AG09319 (cell line): ENCODE measurements at regions not wholly inside any gene's neighbourhood (a gene's known extent, or its start where the extent isn't known, plus 50 kb on each side); places are given as distances from the start of the nearest gene placed in this dataset.

ENCODE experiments used
- DNase-seq: peaks from one replicate; pipeline ENCODE4 v3.0.0-alpha.2; 2010; ENCODE audit warnings: low read depth; ENCODE audit errors: extremely low read depth
- TF ChIP-seq, protein P1 (sequence below): IDR thresholded peaks from 2 replicates; pipeline ENCODE4 v1.5.1; 2011; ENCODE audit warnings: low read depth, mild to moderate bottlenecking, inconsistent platforms, low read length, moderate library complexity

DNA sequence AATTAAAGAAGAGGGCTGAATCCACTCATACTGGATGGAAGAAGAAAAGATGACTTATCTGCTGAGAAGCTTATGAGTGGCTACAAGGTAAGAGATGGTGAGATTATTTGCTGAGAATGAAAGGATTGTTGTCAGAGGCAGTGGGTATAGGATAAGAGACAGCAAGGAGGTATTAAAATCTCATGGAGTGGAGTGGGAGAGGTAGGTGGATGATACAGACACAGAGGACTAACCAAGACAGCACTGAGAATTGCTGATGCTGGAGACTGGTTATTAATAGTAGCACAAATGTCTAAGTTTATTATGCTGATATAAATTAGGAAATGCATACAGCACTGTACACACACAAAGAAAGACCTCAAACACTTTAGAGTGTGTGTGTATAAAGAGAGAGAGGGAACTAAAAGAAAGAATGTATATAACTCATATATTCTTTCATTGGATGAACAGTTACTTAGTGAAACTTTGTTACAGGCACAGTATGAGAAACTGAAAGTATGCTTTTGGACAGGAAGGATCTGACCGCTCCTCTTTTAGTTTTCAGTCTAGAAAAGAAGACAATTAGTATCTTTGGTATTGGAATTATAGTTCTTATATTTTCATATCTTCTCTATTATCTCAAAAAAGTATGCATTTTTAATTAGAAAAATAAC lies 543.1 kb downstream of the LRFN5 start:
- TF ChIP-seq, protein P1, sequence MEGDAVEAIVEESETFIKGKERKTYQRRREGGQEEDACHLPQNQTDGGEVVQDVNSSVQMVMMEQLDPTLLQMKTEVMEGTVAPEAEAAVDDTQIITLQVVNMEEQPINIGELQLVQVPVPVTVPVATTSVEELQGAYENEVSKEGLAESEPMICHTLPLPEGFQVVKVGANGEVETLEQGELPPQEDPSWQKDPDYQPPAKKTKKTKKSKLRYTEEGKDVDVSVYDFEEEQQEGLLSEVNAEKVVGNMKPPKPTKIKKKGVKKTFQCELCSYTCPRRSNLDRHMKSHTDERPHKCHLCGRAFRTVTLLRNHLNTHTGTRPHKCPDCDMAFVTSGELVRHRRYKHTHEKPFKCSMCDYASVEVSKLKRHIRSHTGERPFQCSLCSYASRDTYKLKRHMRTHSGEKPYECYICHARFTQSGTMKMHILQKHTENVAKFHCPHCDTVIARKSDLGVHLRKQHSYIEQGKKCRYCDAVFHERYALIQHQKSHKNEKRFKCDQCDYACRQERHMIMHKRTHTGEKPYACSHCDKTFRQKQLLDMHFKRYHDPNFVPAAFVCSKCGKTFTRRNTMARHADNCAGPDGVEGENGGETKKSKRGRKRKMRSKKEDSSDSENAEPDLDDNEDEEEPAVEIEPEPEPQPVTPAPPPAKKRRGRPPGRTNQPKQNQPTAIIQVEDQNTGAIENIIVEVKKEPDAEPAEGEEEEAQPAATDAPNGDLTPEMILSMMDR = no peak
- no peak for DNase-seq

- TF ChIP-seq, protein P1 = no peak
- no peak for DNase-seq
Measured at GRCh38 chr14:42145766-42146165, 539.1 kb downstream of the LRFN5 start.

DNA sequence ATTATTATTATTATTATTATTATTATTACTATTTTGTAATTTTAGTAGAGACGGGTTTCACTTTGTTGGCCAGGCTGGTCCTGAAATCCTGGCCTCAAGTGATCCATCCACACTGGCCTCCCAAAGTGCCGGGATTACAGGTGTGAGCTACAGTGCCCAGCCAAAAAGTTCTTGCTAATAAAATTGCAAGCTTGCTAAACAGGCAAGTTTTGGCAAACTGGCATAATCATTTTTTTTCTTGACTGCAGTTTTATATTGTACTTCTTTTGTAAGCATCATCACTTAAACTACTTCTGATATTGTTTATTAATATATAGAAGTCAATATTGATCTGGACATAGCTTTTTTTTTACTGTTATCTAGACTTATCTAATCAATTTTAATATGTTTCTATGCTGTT lies 536.4 kb downstream of the LRFN5 start:
- TF ChIP-seq, protein P1 = no peak

GRCh38 chr14:42141328-42141727 lies 534.7 kb downstream of the LRFN5 start:
- TF ChIP-seq, protein P1 = no peak
- no peak for DNase-seq

More for the DNA sequence above, 536.4 kb downstream of the LRFN5 start:
- DNase-seq = no peak

- TF ChIP-seq, protein P1 = no peak
- DNase-seq = peak; percentile 5
Measured at GRCh38 chr14:42140831-42141279, 534.2 kb downstream of the LRFN5 start.

DNA sequence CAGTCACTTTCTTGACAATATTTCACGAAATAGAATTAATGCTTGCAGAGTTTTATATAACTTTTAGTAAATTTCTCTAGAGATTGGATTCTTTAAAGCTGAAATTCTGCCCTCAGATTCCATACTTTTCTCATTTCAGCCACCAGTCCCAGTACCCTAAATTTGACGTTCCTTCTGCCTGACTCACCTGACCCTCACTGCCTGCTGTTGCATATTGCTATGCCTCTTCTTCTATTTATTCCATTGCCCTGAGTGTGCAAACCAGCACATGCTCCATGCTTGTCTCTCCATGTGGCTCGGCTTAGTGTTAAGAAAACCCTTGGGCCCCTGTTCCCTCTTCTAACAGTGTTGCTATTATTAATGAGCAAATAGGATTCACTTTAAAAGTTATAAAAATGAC lies 533.3 kb downstream of the LRFN5 start:
- DNase-seq = no peak
- TF ChIP-seq, protein P1 = no peak

GRCh38 chr14:42138406-42138805 lies 531.7 kb downstream of the LRFN5 start:
- DNase-seq = no peak
- TF ChIP-seq, protein P1 = no peak
